ENCODE measurements at regions not wholly inside any gene's neighbourhood (a gene's known extent, or its start where the extent isn't known, plus 50 kb on each side); places are given as distances from the start of the nearest gene placed in this dataset.

- TF ChIP-seq CTCF (IDR thresholded peaks at IDR 0.05) = peak; percentile 52 to 84 (median 64)
- TF ChIP-seq POLR2A (IDR thresholded peaks at IDR 0.05) = no peak
These were observed 274.5 kb downstream of the CTH start for GRCh38 chr1:70685300-70686286.

Measured in thyroid gland (tissue), 4 donors.